Vagina (tissue), 2 donors: ENCODE measurements at regions not wholly inside any gene's neighbourhood (a gene's known extent, or its start where the extent isn't known, plus 50 kb on each side); places are given as distances from the start of the nearest gene placed in this dataset.

Experiments
- POLR2A ChIP-seq, 2 donors: fragments of 450-650 bp; IDR thresholded peaks; one replicate each; pipeline ENCODE4 v1.6.1; 2017; ENCODE audit warnings: antibody characterized with exemption in 2 of 2, mild to moderate bottlenecking in 2 of 2, moderate library complexity in 2 of 2
- POLR2AphosphoS5 ChIP-seq, 2 donors: sonication (generic); formaldehyde crosslinking; IDR thresholded peaks; one replicate each; pipeline ENCODE4 v1.9.0; 2017; ENCODE audit warnings: antibody characterized with exemption in 2 of 2, mild to moderate bottlenecking in 2 of 2, low read depth in 1 of 2; ENCODE audit not compliant: insufficient read depth in 1 of 2
- TF ChIP-seq, protein P1 (sequence below), 3 experiments: fragments of 450-650 bp in 2 of 3; fragments of 200-600 bp in 1 of 3; sonication (generic) in 1 of 3; IDR thresholded peaks; one replicate each; pipeline ENCODE4 v1.5.1; 2017 to 2019; ENCODE audit warnings: antibody characterized with exemption in 3 of 3, mild to moderate bottlenecking in 2 of 3, moderate library complexity in 2 of 3

GRCh38 chr1:96445302-96445701 lies 276.3 kb upstream of the PTBP2 start:
- TF ChIP-seq POLR2A (IDR thresholded peaks at IDR 0.05) (no peak), POLR2AphosphoS5 (IDR thresholded peaks at IDR 0.05; ENCODE audit: insufficient read depth in 1 of 2, low read depth in 1 of 2) (no peak)
- TF ChIP-seq, protein P1, sequence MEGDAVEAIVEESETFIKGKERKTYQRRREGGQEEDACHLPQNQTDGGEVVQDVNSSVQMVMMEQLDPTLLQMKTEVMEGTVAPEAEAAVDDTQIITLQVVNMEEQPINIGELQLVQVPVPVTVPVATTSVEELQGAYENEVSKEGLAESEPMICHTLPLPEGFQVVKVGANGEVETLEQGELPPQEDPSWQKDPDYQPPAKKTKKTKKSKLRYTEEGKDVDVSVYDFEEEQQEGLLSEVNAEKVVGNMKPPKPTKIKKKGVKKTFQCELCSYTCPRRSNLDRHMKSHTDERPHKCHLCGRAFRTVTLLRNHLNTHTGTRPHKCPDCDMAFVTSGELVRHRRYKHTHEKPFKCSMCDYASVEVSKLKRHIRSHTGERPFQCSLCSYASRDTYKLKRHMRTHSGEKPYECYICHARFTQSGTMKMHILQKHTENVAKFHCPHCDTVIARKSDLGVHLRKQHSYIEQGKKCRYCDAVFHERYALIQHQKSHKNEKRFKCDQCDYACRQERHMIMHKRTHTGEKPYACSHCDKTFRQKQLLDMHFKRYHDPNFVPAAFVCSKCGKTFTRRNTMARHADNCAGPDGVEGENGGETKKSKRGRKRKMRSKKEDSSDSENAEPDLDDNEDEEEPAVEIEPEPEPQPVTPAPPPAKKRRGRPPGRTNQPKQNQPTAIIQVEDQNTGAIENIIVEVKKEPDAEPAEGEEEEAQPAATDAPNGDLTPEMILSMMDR (IDR thresholded peaks at IDR 0.05): no peak
